NAMALWA (cell line): ENCODE measurements at regions not wholly inside any gene's neighbourhood (a gene's known extent, or its start where the extent isn't known, plus 50 kb on each side); places are given as distances from the start of the nearest gene placed in this dataset.

Source experiments
- DNase-seq: peaks from one replicate; pipeline ENCODE4 v3.0.0-alpha.2; 2015; ENCODE audit warnings: low spot score

- DNase-seq: peak; percentile 41
Observed at GRCh38 chr6:87807475-87807874, 105.4 kb upstream of the AKIRIN2 start.

- no peak for DNase-seq
Observed at GRCh38 chr6:87806635-87807034, 104.6 kb upstream of the AKIRIN2 start.

- no peak for DNase-seq
Observed at GRCh38 chr6:87806099-87806498, 104.1 kb upstream of the AKIRIN2 start.

GRCh38 chr6:87803791-87804190 is 101.8 kb upstream of the AKIRIN2 start:
- no peak for DNase-seq

- peak; percentile 77 for DNase-seq
Observed at GRCh38 chr6:87799651-87800050, 97.6 kb upstream of the AKIRIN2 start.

GRCh38 chr6:87798393-87799278 is 96.6 kb upstream of the AKIRIN2 start:
- no peak for DNase-seq

- no peak for DNase-seq
Observed at GRCh38 chr6:87794922-87795885, 93.2 kb upstream of the AKIRIN2 start.

GRCh38 chr6:87793315-87793714 is 91.3 kb upstream of the AKIRIN2 start:
- DNase-seq: no peak

- no peak for DNase-seq
Observed at GRCh38 chr6:87791982-87792381, 89.9 kb upstream of the AKIRIN2 start.

GRCh38 chr6:87791485-87791884 is 89.5 kb upstream of the AKIRIN2 start:
- DNase-seq: no peak

GRCh38 chr6:87791029-87791428 is 89.0 kb upstream of the AKIRIN2 start:
- DNase-seq: no peak

GRCh38 chr6:87789900-87790290 is 87.9 kb upstream of the AKIRIN2 start:
- DNase-seq: no peak

- DNase-seq: no peak
Observed at GRCh38 chr6:87789198-87789899, 87.3 kb upstream of the AKIRIN2 start.

GRCh38 chr6:87788141-87788540 is 86.1 kb upstream of the AKIRIN2 start:
- DNase-seq: no peak

GRCh38 chr6:87785229-87785862 is 83.3 kb upstream of the AKIRIN2 start:
- no peak for DNase-seq

- DNase-seq: no peak
Observed at GRCh38 chr6:87784690-87785089, 82.7 kb upstream of the AKIRIN2 start.

GRCh38 chr6:87784051-87784450 is 82.0 kb upstream of the AKIRIN2 start:
- DNase-seq: no peak

GRCh38 chr6:87779542-87779941 is 77.5 kb upstream of the AKIRIN2 start:
- DNase-seq: no peak

- DNase-seq: no peak
Observed at GRCh38 chr6:87772597-87773530, 70.8 kb upstream of the AKIRIN2 start.

GRCh38 chr6:87767478-87767877 is 65.4 kb upstream of the AKIRIN2 start:
- DNase-seq: no peak

GRCh38 chr6:87766211-87766610 is 64.2 kb upstream of the AKIRIN2 start:
- no peak for DNase-seq
